Keratinocyte (primary cell): ENCODE measurements at regions not wholly inside any gene's neighbourhood (a gene's known extent, or its start where the extent isn't known, plus 50 kb on each side); places are given as distances from the start of the nearest gene placed in this dataset.

Source experiments
- DNase-seq: peaks from one replicate; pipeline ENCODE4 v3.0.0-alpha.2; 2011; ENCODE audit warnings: low read depth, missing footprints, low spot score
- FAIRE-seq: peaks from 2 replicates; lab custom pipeline; 2011; peaks lifted over from hg19 to GRCh38; lab: Jason Lieb, UNC
- H2AFZ ChIP-seq: 2 replicates; pipeline ENCODE4 v1.6.0; 2012; ENCODE audit warnings: low read length, control low read depth, inconsistent platforms; ENCODE audit not compliant: control insufficient read depth
- H3K27ac ChIP-seq: 2 replicates; pipeline ENCODE4 v1.5.1; 2011; ENCODE audit warnings: low read length; ENCODE audit not compliant: control insufficient read depth, insufficient read depth
- H3K27me3 ChIP-seq: 3 replicates; pipeline ENCODE4 v1.6.0; 2011; ENCODE audit warnings: low read length; ENCODE audit not compliant: control insufficient read depth, insufficient read depth; ENCODE audit errors: extremely low read depth
- H3K36me3 ChIP-seq, 2 experiments: 2 replicates in 1 of 2; 3 replicates in 1 of 2; pipeline ENCODE4 v1.5.1; 2011; ENCODE audit warnings: low read length in 2 of 2, mild to moderate bottlenecking in 1 of 2; ENCODE audit not compliant: control insufficient read depth in 2 of 2, insufficient read depth in 2 of 2; ENCODE audit errors: extremely low read depth in 1 of 2
- H3K4me1 ChIP-seq: 3 replicates; pipeline ENCODE4 v1.5.1; 2011; ENCODE audit warnings: low read length; ENCODE audit not compliant: control insufficient read depth, insufficient read depth; ENCODE audit errors: extremely low read depth
- H3K4me2 ChIP-seq: 3 replicates; pipeline ENCODE4 v1.6.0; 2011; ENCODE audit warnings: low read depth, low read length; ENCODE audit not compliant: control insufficient read depth, insufficient read depth; ENCODE audit errors: extremely low read depth
- H3K4me3 ChIP-seq, 3 experiments: fragments of 200-600 bp in 1 of 3; sonication (generic) in 1 of 3; 2 replicates in 2 of 3; 3 replicates in 1 of 3; pipeline ENCODE4 v1.5.1; 2011 to 2016; ENCODE audit warnings: low read length in 3 of 3, mild to moderate bottlenecking in 3 of 3, control low read depth in 2 of 3, inconsistent platforms in 1 of 3, low read depth in 1 of 3, mixed read lengths in 1 of 3, mixed run types in 1 of 3, moderate library complexity in 1 of 3; ENCODE audit not compliant: control insufficient read depth in 2 of 3, insufficient read depth in 2 of 3; ENCODE audit errors: extremely low read depth in 1 of 3
- H3K79me2 ChIP-seq: 2 replicates; pipeline ENCODE4 v1.6.0; 2012; ENCODE audit warnings: low read length; ENCODE audit not compliant: control insufficient read depth, insufficient read depth
- H3K9ac ChIP-seq: 3 replicates; pipeline ENCODE4 v1.6.0; 2011; ENCODE audit warnings: low read length; ENCODE audit not compliant: control insufficient read depth, insufficient read depth; ENCODE audit errors: extremely low read depth
- H3K9me1 ChIP-seq: 3 replicates; pipeline ENCODE4 v1.6.0; 2011; ENCODE audit warnings: low read length; ENCODE audit not compliant: control insufficient read depth, insufficient read depth; ENCODE audit errors: extremely low read depth
- H3K9me3 ChIP-seq: 2 replicates; pipeline ENCODE4 v1.5.1; 2012; ENCODE audit warnings: low read depth, low read length; ENCODE audit not compliant: control insufficient read depth
- H4K20me1 ChIP-seq: 3 replicates; pipeline ENCODE4 v1.6.0; 2011; ENCODE audit warnings: low read length; ENCODE audit not compliant: control insufficient read depth, insufficient read depth; ENCODE audit errors: extremely low read depth
- CTCF ChIP-seq, 3 experiments: IDR thresholded peaks in 1 of 3; conservative IDR thresholded peaks in 1 of 3; optimal IDR thresholded peaks in 1 of 3; 2 replicates in 2 of 3; 3 replicates in 1 of 3; pipeline versions ENCODE3 to v1.5.1; 2011; ENCODE audit warnings: low read length in 3 of 3, mild to moderate bottlenecking in 3 of 3, moderate library complexity in 2 of 3, control low read depth in 1 of 3, inconsistent platforms in 1 of 3; ENCODE audit not compliant: insufficient read depth in 2 of 3; ENCODE audit errors: extremely low read depth in 1 of 3
- EZH2 ChIP-seq: IDR thresholded peaks from one replicate; pipeline ENCODE4 v1.6.1; 2012; ENCODE audit warnings: inconsistent platforms, mild to moderate bottlenecking, low read length, moderate library complexity
- dilution Hi-C: fragments of 300-500 bp; cut with MboI; formaldehyde crosslinking; loops from one replicate; pipeline ENCODE4 v1.7.0; 2020; ENCODE audit warnings: low sequenced_read_pairs; ENCODE audit not compliant: extremely low pct_ligation_motif_present

DNA sequence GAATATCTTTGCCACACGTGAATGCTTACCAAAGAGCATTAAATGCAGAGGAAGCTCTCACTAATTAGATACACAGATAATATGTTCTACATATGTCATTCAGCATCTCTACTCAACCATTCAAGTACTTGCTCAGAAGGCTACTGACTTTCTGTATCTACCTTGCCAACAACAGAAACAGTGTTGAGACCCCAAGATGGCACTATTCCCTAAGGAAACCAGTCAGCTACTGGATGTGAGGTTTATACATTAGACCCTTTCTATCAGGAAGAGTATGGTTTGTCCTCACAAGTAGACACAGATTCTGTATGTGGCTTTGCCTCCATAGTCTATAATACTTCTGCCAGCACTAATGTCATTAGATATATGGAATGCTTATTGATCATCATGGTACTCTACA, 443.9 kb upstream of the INTU start:
- dilution Hi-C loops: no loop called here
- TF ChIP-seq EZH2: no peak
- TF ChIP-seq CTCF (optimal IDR thresholded peaks at IDR 0.05 in 1 of 3, IDR thresholded peaks at IDR 0.05 in 1 of 3, conservative IDR thresholded peaks at IDR 0.05 in 1 of 3; ENCODE audit: extremely low read depth in 1 of 3, insufficient read depth in 2 of 3, low read length in 3 of 3): no peak

GRCh38 chr4:127194281-127194680, 438.5 kb upstream of the INTU start:
- H3K79me2 ChIP-seq: no peaks in the 10 kb centered on the region
- no peak for TF ChIP-seq EZH2
- TF ChIP-seq CTCF (optimal IDR thresholded peaks at IDR 0.05 in 1 of 3, IDR thresholded peaks at IDR 0.05 in 1 of 3, conservative IDR thresholded peaks at IDR 0.05 in 1 of 3; ENCODE audit: extremely low read depth in 1 of 3, insufficient read depth in 2 of 3, low read length in 3 of 3): no peak
- no peak overlapping the region for H3K4me3 ChIP-seq
- H3K36me3 ChIP-seq: no peaks in the 10 kb centered on the region
- no peak overlapping the region for H3K4me2 ChIP-seq
- no peaks in the 10 kb centered on the region for H3K27me3 ChIP-seq
- H3K9ac ChIP-seq: no peak overlapping the region
- DNase-seq: no peak
- no peak overlapping the region for H2AFZ ChIP-seq
- dilution Hi-C loops: no loop called here
- no peak for FAIRE-seq
- no peaks in the 10 kb centered on the region for H3K4me1 ChIP-seq
- no peak overlapping the region for H3K27ac ChIP-seq
- H4K20me1 ChIP-seq: no peaks in the 10 kb centered on the region
- H3K9me3 ChIP-seq: no peaks in the 10 kb centered on the region
- no peaks in the 10 kb centered on the region for H3K9me1 ChIP-seq

More for the DNA sequence above, 443.9 kb upstream of the INTU start:
- Histone ChIP-seq H4K20me1 (no peaks in the 10 kb centered on the region), H3K9me3 (no peaks in the 10 kb centered on the region), H3K79me2 (no peaks in the 10 kb centered on the region), H3K9me1 (no peaks in the 10 kb centered on the region), H3K27me3 (no peaks in the 10 kb centered on the region), H3K4me3 (no peak overlapping the region), H3K36me3 (no peaks in the 10 kb centered on the region), H2AFZ (no peak overlapping the region), H3K9ac (no peak overlapping the region), H3K27ac (no peak overlapping the region), H3K4me1 (no peaks in the 10 kb centered on the region), H3K4me2 (no peak overlapping the region)
- DNase-seq: no peak
- FAIRE-seq: no peak
